ENCODE measurements at regions not wholly inside any gene's neighbourhood (a gene's known extent, or its start where the extent isn't known, plus 50 kb on each side); places are given as distances from the start of the nearest gene placed in this dataset.

- no peak for DNase-seq
Measured at GRCh38 chr3:154538566-154539360, 108.8 kb upstream of the GPR149 start.

- peak; percentile 56 to 57 for DNase-seq
Measured at GRCh38 chr3:154536751-154537150, 106.8 kb upstream of the GPR149 start.

GRCh38 chr3:154522036-154522602, 92.1 kb upstream of the GPR149 start:
- no peak for DNase-seq

- DNase-seq, result no peak
Measured at GRCh38 chr3:154517404-154517803, 87.4 kb upstream of the GPR149 start.

GRCh38 chr3:154515921-154516320, 85.9 kb upstream of the GPR149 start:
- no peak for DNase-seq

- DNase-seq, result no peak
Measured at GRCh38 chr3:154510780-154511179, 80.8 kb upstream of the GPR149 start.

GRCh38 chr3:154507727-154508126, 77.7 kb upstream of the GPR149 start:
- DNase-seq, result no peak

- DNase-seq, result no peak
Measured at GRCh38 chr3:154496978-154497377, 67.0 kb upstream of the GPR149 start.

- no peak for DNase-seq
Measured at GRCh38 chr3:154496540-154496939, 66.5 kb upstream of the GPR149 start.

- DNase-seq, result no peak
Measured at GRCh38 chr3:154486949-154487348, 57.0 kb upstream of the GPR149 start.

GRCh38 chr3:154482507-154482906, 52.5 kb upstream of the GPR149 start:
- no peak for DNase-seq

GRCh38 chr3:154480033-154480432, 50.0 kb upstream of the GPR149 start:
- DNase-seq, result no peak
